BLaER1 (cell line): ENCODE measurements at regions not wholly inside any gene's neighbourhood (a gene's known extent, or its start where the extent isn't known, plus 50 kb on each side); places are given as distances from the start of the nearest gene placed in this dataset.
"Not testable (repeated sequence)": the region's sequence is repeated elsewhere in the genome, so short reads cannot be mapped to it uniquely, and the experiment has no call there.

ENCODE experiments used
- H3K27ac ChIP-seq: shearing (Covaris generic); formaldehyde crosslinking; 2 replicates; pipeline ENCODE4 v1.8.1; 2022
- H3K27me3 ChIP-seq: shearing (Covaris generic); formaldehyde crosslinking; 2 replicates; pipeline ENCODE4 v1.8.1; 2022
- H3K36me3 ChIP-seq: shearing (Covaris generic); formaldehyde crosslinking; 2 replicates; pipeline ENCODE4 v1.8.1; 2022
- H3K4me1 ChIP-seq: shearing (Covaris generic); formaldehyde crosslinking; 2 replicates; pipeline ENCODE4 v1.8.1; 2022
- H3K4me2 ChIP-seq: shearing (Covaris generic); formaldehyde crosslinking; 2 replicates; pipeline ENCODE4 v1.8.1; 2022
- H3K4me3 ChIP-seq: shearing (Covaris generic); formaldehyde crosslinking; 2 replicates; pipeline ENCODE4 v1.8.1; 2022
- H3K9ac ChIP-seq: shearing (Covaris generic); formaldehyde crosslinking; 2 replicates; pipeline ENCODE4 v1.8.1; 2022
- H3K9me3 ChIP-seq: shearing (Covaris generic); formaldehyde crosslinking; 2 replicates; pipeline ENCODE4 v1.8.1; 2022
- H4K20me1 ChIP-seq: shearing (Covaris generic); formaldehyde crosslinking; 2 replicates; pipeline ENCODE4 v1.8.1; 2022
- Cebpa-rat ChIP-seq: shearing (Covaris generic); IDR thresholded peaks from 2 replicates; pipeline ENCODE4 v1.8.1; 2022

DNA sequence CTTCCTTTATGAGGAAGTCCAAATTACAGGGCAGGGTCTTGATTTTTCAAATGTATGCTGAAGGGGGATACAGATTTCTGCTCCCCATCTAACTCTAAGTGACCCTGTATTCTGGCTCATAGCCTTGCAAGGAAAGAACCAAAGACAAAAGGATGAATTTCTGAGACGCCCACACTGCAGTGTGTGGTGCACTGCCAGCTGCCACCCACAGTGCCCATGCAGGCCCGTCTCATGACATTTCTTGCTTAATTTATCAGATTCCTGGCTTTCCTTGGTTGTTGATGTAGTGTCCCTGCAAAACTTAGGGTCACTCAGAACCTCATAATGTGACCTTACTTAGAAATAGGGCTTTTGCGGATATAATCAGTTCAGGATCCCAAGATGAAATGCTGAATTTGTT lies 68.0 kb downstream of the CBLN4 start:
- no peaks in the 10 kb centered on the region for H4K20me1 ChIP-seq
- no peaks in the 10 kb centered on the region for H3K27me3 ChIP-seq
- no peak overlapping the region for H3K9ac ChIP-seq
- H3K36me3 ChIP-seq: no peaks in the 10 kb centered on the region
- TF ChIP-seq Cebpa-rat: no peak
- no peak overlapping the region for H3K27ac ChIP-seq
- no peak overlapping the region for H3K4me3 ChIP-seq
- no peaks in the 10 kb centered on the region for H3K9me3 ChIP-seq
- H3K4me2 ChIP-seq: no peak overlapping the region
- no peaks in the 10 kb centered on the region for H3K4me1 ChIP-seq

DNA sequence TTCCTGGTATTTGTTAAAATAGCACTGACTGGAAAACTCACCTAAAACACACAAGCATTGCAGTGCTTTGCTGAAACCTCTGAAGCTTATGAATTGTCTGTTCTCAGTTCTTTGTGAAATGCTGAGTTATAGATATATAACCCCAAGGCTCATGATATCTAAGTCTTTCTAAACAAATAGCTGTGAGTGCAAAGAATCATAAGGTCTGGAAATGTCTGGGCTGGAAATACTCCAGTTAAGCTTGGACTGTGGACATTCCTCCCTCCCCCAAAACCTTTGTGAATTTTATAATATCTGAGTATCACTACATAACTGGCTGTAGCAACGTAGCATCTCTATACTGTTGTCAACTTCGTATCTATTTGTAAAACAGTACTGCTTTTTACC lies 69.1 kb downstream of the CBLN4 start:
- Histone ChIP-seq H3K9ac (no peak overlapping the region), H3K9me3 (no peaks in the 10 kb centered on the region), H3K4me1 (no peaks in the 10 kb centered on the region), H3K4me2 (no peak overlapping the region), H3K36me3 (no peaks in the 10 kb centered on the region), H3K27ac (no peak overlapping the region), H3K4me3 (no peak overlapping the region), H3K27me3 (no peaks in the 10 kb centered on the region), H4K20me1 (no peaks in the 10 kb centered on the region)
- no peak for TF ChIP-seq Cebpa-rat

DNA sequence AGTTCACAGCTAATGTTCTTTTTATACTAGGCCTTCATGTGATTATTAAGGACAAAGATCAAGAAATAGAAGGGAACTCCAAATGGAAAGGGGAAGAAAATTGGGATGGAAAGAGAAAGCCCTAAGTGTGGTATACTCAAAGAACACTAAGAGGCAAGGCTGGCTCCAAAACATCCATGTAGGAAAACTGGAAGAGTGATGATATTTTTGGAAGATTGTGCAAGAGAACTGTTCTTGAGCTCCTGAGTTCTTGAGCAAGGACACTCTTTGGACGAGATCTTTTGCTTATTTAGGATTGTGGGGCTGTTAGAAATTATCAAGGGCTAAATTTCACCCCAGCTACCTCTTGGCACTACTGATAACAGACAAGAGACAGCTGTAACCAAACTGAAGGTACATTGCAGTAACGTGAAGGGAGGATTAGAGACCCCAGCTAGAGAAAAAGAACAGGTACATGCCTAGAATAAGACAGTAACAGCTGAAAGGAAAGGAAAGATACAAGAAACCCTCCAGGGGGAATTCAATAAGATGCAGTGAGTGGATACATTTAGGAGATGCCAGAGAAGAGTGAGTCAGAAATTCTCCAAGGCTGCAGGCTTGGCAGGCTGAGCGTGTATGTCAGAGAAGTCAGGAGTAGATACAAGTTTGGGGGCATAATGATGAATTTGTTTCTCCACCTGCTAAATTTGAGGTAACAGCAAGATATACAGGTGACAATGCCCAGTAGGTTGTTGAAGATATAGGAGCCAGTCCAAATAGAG lies 69.7 kb downstream of the CBLN4 start:
- H3K36me3 ChIP-seq: no peaks in the 10 kb centered on the region
- no peak overlapping the region for H3K4me2 ChIP-seq
- no peaks in the 10 kb centered on the region for H4K20me1 ChIP-seq
- no peak for TF ChIP-seq Cebpa-rat
- no peak overlapping the region for H3K9ac ChIP-seq
- no peaks in the 10 kb centered on the region for H3K9me3 ChIP-seq
- no peaks in the 10 kb centered on the region for H3K4me1 ChIP-seq
- no peak overlapping the region for H3K4me3 ChIP-seq
- no peaks in the 10 kb centered on the region for H3K27me3 ChIP-seq
- H3K27ac ChIP-seq: no peak overlapping the region

DNA sequence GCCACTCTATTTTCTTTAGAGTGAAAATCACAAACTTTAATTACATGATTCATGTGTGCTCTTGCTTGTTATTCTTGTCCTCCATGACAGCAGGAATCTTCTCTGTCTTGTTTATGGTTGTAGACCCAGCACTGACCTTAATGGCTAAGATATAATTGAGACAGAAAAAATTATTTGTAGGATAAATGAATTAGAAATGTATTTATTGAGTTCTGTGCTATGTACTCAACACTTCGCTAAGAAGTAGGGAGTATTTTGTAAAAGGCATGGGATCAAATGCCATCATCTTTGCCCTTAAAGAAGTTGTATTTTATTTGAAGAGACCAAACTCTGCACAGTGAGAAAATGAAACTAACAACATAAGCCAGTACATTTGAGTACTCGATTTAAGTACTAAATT lies 71.2 kb downstream of the CBLN4 start:
- no peaks in the 10 kb centered on the region for H3K36me3 ChIP-seq
- no peak overlapping the region for H3K9ac ChIP-seq
- no peak for TF ChIP-seq Cebpa-rat
- H3K9me3 ChIP-seq: no peaks in the 10 kb centered on the region
- no peaks in the 10 kb centered on the region for H3K27me3 ChIP-seq
- H4K20me1 ChIP-seq: no peaks in the 10 kb centered on the region
- no peak overlapping the region for H3K4me2 ChIP-seq
- no peak overlapping the region for H3K4me3 ChIP-seq
- no peaks in the 10 kb centered on the region for H3K4me1 ChIP-seq
- H3K27ac ChIP-seq: no peak overlapping the region

DNA sequence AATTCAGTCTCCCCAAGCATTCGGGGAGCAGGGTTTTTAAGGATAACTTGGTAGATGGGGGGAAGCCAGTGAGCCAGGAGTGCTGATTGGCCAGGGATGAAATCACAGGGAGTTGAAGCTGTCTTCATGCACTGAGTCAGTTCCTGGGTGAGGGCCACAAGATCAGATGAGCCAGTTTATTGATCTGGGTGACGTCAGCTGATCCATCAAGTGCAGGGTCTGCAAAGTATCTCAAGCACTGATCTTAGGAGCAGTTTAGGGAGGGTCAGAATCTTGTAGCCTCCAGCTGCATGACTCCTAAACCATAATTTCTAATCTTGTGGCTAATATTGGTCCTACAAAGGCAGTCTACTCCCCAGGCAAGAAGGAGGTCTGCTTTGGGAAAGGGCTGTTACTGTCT lies 74.4 kb downstream of the CBLN4 start:
- H4K20me1 ChIP-seq, H3K4me3 ChIP-seq, H3K27ac ChIP-seq, H3K9me3 ChIP-seq, H3K36me3 ChIP-seq, H3K27me3 ChIP-seq, H3K4me2 ChIP-seq, H3K9ac ChIP-seq, H3K4me1 ChIP-seq: not testable (repeated sequence)

DNA sequence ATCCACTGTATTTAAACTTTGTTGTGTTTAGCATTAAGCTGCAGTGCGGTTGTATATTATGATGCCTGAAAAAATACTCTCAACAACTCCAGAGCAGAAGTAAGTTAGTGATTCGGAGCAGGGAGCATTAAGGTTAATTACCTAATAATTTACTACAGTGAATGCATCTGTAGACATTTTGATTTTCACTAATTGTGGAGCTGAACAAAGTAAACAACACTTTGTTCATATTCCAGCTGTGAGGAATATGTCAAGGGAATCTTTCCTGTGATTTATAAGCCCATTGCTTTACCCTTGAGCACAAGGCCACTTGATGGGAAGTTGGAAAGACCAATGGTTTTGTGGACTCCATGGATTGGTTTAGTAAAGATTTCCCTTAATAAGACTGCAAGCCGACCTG lies 77.1 kb downstream of the CBLN4 start:
- Histone ChIP-seq H3K9me3 (no peaks in the 10 kb centered on the region), H3K36me3 (no peaks in the 10 kb centered on the region), H3K4me1 (no peaks in the 10 kb centered on the region), H3K4me3 (no peak overlapping the region), H3K4me2 (no peak overlapping the region), H4K20me1 (no peaks in the 10 kb centered on the region), H3K27me3 (no peaks in the 10 kb centered on the region), H3K9ac (no peak overlapping the region), H3K27ac (no peak overlapping the region)
- no peak for TF ChIP-seq Cebpa-rat

DNA sequence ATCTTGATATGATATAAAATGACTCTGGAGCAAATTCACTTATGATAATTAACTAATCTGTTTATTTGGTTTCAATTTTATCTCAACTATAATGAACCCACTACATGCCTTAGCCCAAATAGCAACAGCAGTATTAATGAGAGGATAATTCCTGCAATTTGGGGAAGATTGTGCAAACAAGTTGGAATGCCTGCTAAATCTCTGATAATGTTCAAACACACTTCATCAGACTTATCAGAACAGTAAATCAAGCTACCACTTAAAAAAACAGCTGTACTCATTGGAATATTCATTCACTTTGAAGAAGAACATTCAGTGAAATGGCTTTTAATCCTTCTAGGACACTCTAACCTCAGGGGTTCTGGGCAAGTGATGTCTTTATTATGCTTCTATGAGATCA lies 85.4 kb downstream of the CBLN4 start:
- H3K36me3 ChIP-seq: no peaks in the 10 kb centered on the region
- no peak overlapping the region for H3K9ac ChIP-seq
- H3K4me1 ChIP-seq: no peaks in the 10 kb centered on the region
- H3K4me3 ChIP-seq: no peak overlapping the region
- H4K20me1 ChIP-seq: no peaks in the 10 kb centered on the region
- peaks cover 11% of the 10 kb centered on the region for H3K9me3 ChIP-seq
- H3K4me2 ChIP-seq: no peak overlapping the region
- H3K27ac ChIP-seq: no peak overlapping the region
- TF ChIP-seq Cebpa-rat: no peak
- no peaks in the 10 kb centered on the region for H3K27me3 ChIP-seq

DNA sequence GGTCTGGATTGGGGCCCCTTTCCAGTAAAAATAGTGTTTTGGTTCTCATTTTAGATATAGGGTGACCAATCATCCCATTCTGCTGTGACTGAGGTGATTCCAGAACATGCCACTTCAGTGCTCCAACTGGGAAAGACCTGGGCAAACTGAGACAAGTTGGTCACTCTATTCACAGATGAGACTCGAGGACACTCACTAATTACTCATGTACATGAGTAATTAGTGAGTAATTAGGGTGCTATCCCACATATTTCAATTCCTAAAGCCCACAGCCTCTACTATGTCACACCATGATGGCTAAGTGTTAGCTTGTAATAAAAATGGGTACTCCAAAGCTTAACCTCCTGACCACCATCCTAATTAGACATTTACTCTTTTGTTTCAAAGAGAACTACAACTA lies 86.0 kb downstream of the CBLN4 start:
- no peak overlapping the region for H3K4me3 ChIP-seq
- peaks cover 11% of the 10 kb centered on the region for H3K9me3 ChIP-seq
- no peaks in the 10 kb centered on the region for H3K27me3 ChIP-seq
- H3K36me3 ChIP-seq: no peaks in the 10 kb centered on the region
- H3K4me2 ChIP-seq: no peak overlapping the region
- H3K27ac ChIP-seq: no peak overlapping the region
- no peaks in the 10 kb centered on the region for H3K4me1 ChIP-seq
- no peak for TF ChIP-seq Cebpa-rat
- no peaks in the 10 kb centered on the region for H4K20me1 ChIP-seq
- no peak overlapping the region for H3K9ac ChIP-seq

DNA sequence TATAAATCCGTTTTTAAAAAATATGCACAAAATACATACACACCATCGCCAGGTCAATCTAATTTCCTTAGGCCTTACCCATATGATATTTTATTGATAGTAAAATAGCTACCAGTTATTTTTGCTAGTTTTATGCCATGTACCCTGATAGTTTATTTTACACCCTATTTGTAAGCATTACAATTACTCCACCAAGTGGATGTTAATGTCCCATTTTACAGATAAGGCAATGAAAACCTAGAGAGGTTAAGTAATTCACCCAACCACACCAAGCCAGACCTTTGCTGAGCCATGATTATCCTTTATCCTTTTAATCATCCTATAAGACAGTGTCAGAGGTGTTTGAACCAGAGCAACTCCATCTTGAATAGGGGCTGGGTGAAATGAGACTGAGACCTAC lies 86.8 kb downstream of the CBLN4 start:
- no peaks in the 10 kb centered on the region for H3K27me3 ChIP-seq
- H3K36me3 ChIP-seq: no peaks in the 10 kb centered on the region
- no peak overlapping the region for H3K27ac ChIP-seq
- H3K9me3 ChIP-seq: peaks cover 11% of the 10 kb centered on the region
- no peak overlapping the region for H3K9ac ChIP-seq
- no peak overlapping the region for H3K4me2 ChIP-seq
- H3K4me3 ChIP-seq: no peak overlapping the region
- no peak for TF ChIP-seq Cebpa-rat
- H4K20me1 ChIP-seq: no peaks in the 10 kb centered on the region
- no peaks in the 10 kb centered on the region for H3K4me1 ChIP-seq

DNA sequence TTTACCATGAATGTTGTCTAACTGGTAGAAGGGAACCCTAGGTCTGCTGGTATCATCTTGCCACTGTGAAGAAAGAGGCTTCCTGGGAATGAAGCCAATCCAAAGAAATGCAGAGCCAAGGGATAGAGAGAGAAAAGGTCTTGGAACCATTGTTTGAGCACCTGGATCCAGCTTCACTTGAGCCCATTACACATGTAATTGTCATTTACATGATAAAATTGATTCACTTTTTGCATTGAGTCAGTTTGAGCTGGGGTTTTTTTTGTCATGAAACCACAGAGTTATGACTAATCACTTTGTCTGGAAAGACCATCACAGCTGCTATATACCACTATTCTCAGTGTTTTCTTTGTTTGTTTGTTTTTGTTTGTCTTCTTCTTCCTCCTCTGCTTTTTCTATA lies 112.3 kb downstream of the CBLN4 start:
- no peak overlapping the region for H3K9ac ChIP-seq
- no peak overlapping the region for H3K27ac ChIP-seq
- no peak for TF ChIP-seq Cebpa-rat
- no peak overlapping the region for H3K4me2 ChIP-seq
- H3K4me3 ChIP-seq: no peak overlapping the region
- no peaks in the 10 kb centered on the region for H4K20me1 ChIP-seq
- peaks cover 11% of the 10 kb centered on the region for H3K9me3 ChIP-seq
- H3K27me3 ChIP-seq: no peaks in the 10 kb centered on the region
- H3K36me3 ChIP-seq: no peaks in the 10 kb centered on the region
- no peaks in the 10 kb centered on the region for H3K4me1 ChIP-seq

DNA sequence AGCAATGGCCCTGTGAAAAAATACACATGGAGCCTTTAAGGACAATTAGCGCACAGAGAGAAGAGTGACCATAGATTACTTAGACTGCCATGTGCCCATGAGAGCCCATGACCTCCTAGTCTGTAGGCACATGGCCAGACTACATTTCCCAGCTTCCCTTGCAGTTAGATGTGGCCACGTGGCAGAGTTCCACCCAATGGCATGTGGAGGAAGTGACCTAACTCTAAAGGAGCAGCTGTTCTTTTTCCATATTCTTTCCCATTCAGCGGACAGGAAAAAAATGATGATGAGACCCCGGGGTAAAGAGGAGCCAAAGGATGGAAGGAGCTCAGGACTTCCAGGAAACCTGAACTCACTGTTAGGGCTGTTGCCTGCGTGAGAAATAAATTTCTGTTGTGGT lies 116.6 kb downstream of the CBLN4 start:
- no peaks in the 10 kb centered on the region for H3K36me3 ChIP-seq
- H4K20me1 ChIP-seq: no peaks in the 10 kb centered on the region
- H3K27ac ChIP-seq: no peak overlapping the region
- TF ChIP-seq Cebpa-rat: no peak
- no peaks in the 10 kb centered on the region for H3K27me3 ChIP-seq
- no peak overlapping the region for H3K9ac ChIP-seq
- no peak overlapping the region for H3K4me3 ChIP-seq
- no peaks in the 10 kb centered on the region for H3K4me1 ChIP-seq
- no peak overlapping the region for H3K4me2 ChIP-seq
- no peaks in the 10 kb centered on the region for H3K9me3 ChIP-seq
